ENCODE measurements at regions not wholly inside any gene's neighbourhood (a gene's known extent, or its start where the extent isn't known, plus 50 kb on each side); places are given as distances from the start of the nearest gene placed in this dataset.

GRCh38 chr18:70454704-70455322, 166.0 kb downstream of the SOCS6 start:
- H3K27ac Mint-ChIP-seq: no peak overlapping the region
- no peaks in the 10 kb centered on the region for H3K36me3 Mint-ChIP-seq
- DNase-seq (peak in 6 of 9 donors; percentile 8 to 43 (median 32)), ATAC-seq (peak; percentile 57)
- no peak overlapping the region for H3K4me3 ChIP-seq (ENCODE audit: low read length)
- ChIA-PET CTCF (interaction anchor here (0.7 to 0.8 kb wide), 2 partner anchors 46 to 261 kb away, joined by 3 to 4 read pairs; no protein-coding TSS in a partner anchor), POLR2A (no interaction called here)
- no peak overlapping the region for H3K4me3 Mint-ChIP-seq
- no peaks in the 10 kb centered on the region for H3K36me3 ChIP-seq (ENCODE audit: control insufficient read depth in 2 of 3, insufficient read depth in 3 of 3, low read length in 3 of 3)
- no peaks in the 10 kb centered on the region for H3K9me3 Mint-ChIP-seq
- H3K27me3 Mint-ChIP-seq: peaks cover 0 to 13% (median 3%) of the 10 kb centered on the region in 5 donors
- H3K9me3 ChIP-seq (ENCODE audit: control insufficient read depth in 2 of 3, low read length in 3 of 3): no peaks in the 10 kb centered on the region
- H3K27me3 ChIP-seq (ENCODE audit: control insufficient read depth in 2 of 2, insufficient read depth in 2 of 2, low read length in 2 of 2): no peaks in the 10 kb centered on the region
- no peaks in the 10 kb centered on the region for H3K4me1 Mint-ChIP-seq
- no peak overlapping the region for H3K27ac ChIP-seq (ENCODE audit: low read depth, low read length)
- H3K4me1 ChIP-seq (ENCODE audit: control insufficient read depth in 2 of 2, insufficient read depth in 2 of 2, low read length in 2 of 2): no peaks in the 10 kb centered on the region
- intact Hi-C loops (cut with micrococcal nuclease): loop anchor here (1.0 kb wide), 3 partner anchors 259 to 1608 kb away; no protein-coding TSS in a partner anchor

- ATAC-seq (no peak), DNase-seq (no peak)
- H3K36me3 ChIP-seq (ENCODE audit: control insufficient read depth in 2 of 3, insufficient read depth in 3 of 3, low read length in 3 of 3): no peaks in the 10 kb centered on the region
- peaks cover 0 to 7% (median 4%) of the 10 kb centered on the region in 5 donors for H3K27me3 Mint-ChIP-seq
- ChIA-PET CTCF (interaction anchor here (1.3 kb wide), 1 partner anchor 19 kb away, joined by 3 read pairs; no protein-coding TSS in a partner anchor), POLR2A (no interaction called here)
- no peak overlapping the region for H3K4me3 Mint-ChIP-seq
- no peaks in the 10 kb centered on the region for H3K9me3 Mint-ChIP-seq
- H3K27me3 ChIP-seq (ENCODE audit: control insufficient read depth in 2 of 2, insufficient read depth in 2 of 2, low read length in 2 of 2): no peaks in the 10 kb centered on the region
- no peak overlapping the region for H3K27ac ChIP-seq (ENCODE audit: low read depth, low read length)
- H3K27ac Mint-ChIP-seq: no peak overlapping the region
- H3K4me1 Mint-ChIP-seq: no peaks in the 10 kb centered on the region
- no peak overlapping the region for H3K4me3 ChIP-seq (ENCODE audit: low read length)
- no peaks in the 10 kb centered on the region for H3K4me1 ChIP-seq (ENCODE audit: control insufficient read depth in 2 of 2, insufficient read depth in 2 of 2, low read length in 2 of 2)
- intact Hi-C loops (cut with micrococcal nuclease): no loop called here
- H3K9me3 ChIP-seq (ENCODE audit: control insufficient read depth in 2 of 3, low read length in 3 of 3): no peaks in the 10 kb centered on the region
- no peaks in the 10 kb centered on the region for H3K36me3 Mint-ChIP-seq
Observed at GRCh38 chr18:70453058-70453775, 164.4 kb downstream of the SOCS6 start.

DNA sequence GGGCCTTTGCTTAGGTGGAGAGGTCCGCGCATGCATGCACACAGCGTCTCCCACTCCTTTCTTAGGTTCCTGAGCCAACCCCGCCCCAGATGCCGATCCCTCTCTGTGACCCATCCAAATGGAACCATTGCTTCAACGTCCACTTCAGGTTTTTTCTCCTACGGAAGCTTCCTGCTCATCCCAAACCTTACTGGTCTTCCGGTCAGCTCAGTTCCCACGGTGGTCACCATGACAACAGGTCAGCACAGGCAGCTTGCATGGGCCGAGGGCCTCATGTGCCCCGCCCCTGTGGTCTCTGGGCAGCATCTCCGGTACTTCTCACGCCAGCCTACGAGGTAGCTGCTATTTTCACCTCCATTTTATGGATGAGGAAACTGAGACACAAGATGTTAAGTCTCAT, 163.7 kb downstream of the SOCS6 start:
- Histone ChIP-seq H3K4me1 (ENCODE audit: control insufficient read depth in 2 of 2, insufficient read depth in 2 of 2, low read length in 2 of 2) (no peaks in the 10 kb centered on the region), H3K27ac (ENCODE audit: low read depth, low read length) (no peak overlapping the region), H3K36me3 (ENCODE audit: control insufficient read depth in 2 of 3, insufficient read depth in 3 of 3, low read length in 3 of 3) (no peaks in the 10 kb centered on the region), H3K27me3 (ENCODE audit: control insufficient read depth in 2 of 2, insufficient read depth in 2 of 2, low read length in 2 of 2) (no peaks in the 10 kb centered on the region), H3K9me3 (ENCODE audit: control insufficient read depth in 2 of 3, low read length in 3 of 3) (no peaks in the 10 kb centered on the region), H3K4me3 (ENCODE audit: low read length) (no peak overlapping the region)
- Mint-ChIP-seq H3K4me3 (no peak overlapping the region), H3K27me3 (peaks cover 0 to 7% (median 4%) of the 10 kb centered on the region in 5 donors), H3K9me3 (no peaks in the 10 kb centered on the region), H3K27ac (no peak overlapping the region), H3K36me3 (no peaks in the 10 kb centered on the region), H3K4me1 (no peaks in the 10 kb centered on the region)
- ChIA-PET CTCF (interaction anchor here (1.3 kb wide), 1 partner anchor 19 kb away, joined by 3 read pairs; no protein-coding TSS in a partner anchor), POLR2A (no interaction called here)
- no peak for ATAC-seq
- intact Hi-C loops (cut with micrococcal nuclease): no loop called here
- DNase-seq: no peak

- Mint-ChIP-seq H3K4me3 (no peak overlapping the region), H3K27me3 (peaks cover 0 to 19% (median 4%) of the 10 kb centered on the region in 5 donors), H3K27ac (no peak overlapping the region), H3K36me3 (no peaks in the 10 kb centered on the region), H3K4me1 (no peaks in the 10 kb centered on the region), H3K9me3 (no peaks in the 10 kb centered on the region)
- Histone ChIP-seq H3K4me3 (ENCODE audit: low read length) (no peak overlapping the region), H3K9me3 (ENCODE audit: control insufficient read depth in 2 of 3, low read length in 3 of 3) (no peaks in the 10 kb centered on the region), H3K4me1 (ENCODE audit: control insufficient read depth in 2 of 2, insufficient read depth in 2 of 2, low read length in 2 of 2) (no peaks in the 10 kb centered on the region), H3K36me3 (ENCODE audit: control insufficient read depth in 2 of 3, insufficient read depth in 3 of 3, low read length in 3 of 3) (no peaks in the 10 kb centered on the region), H3K27ac (ENCODE audit: low read depth, low read length) (no peak overlapping the region), H3K27me3 (ENCODE audit: control insufficient read depth in 2 of 2, insufficient read depth in 2 of 2, low read length in 2 of 2) (peaks cover 0 to 5% of the 10 kb centered on the region in 2 donors)
- no peak for ATAC-seq
- ChIA-PET POLR2A (no interaction called here), CTCF (interaction anchor here (0.6 kb wide), 1 partner anchor 17 kb away, joined by 4 read pairs; no protein-coding TSS in a partner anchor)
- intact Hi-C loops (cut with micrococcal nuclease): no loop called here
- no peak for DNase-seq
Observed at GRCh38 chr18:70450426-70451253, 161.8 kb downstream of the SOCS6 start.

GRCh38 chr18:70448588-70448987, 159.7 kb downstream of the SOCS6 start:
- H3K4me1 ChIP-seq (ENCODE audit: control insufficient read depth in 2 of 2, insufficient read depth in 2 of 2, low read length in 2 of 2): no peaks in the 10 kb centered on the region
- Mint-ChIP-seq H3K4me3 (no peak overlapping the region), H3K4me1 (no peaks in the 10 kb centered on the region), H3K27me3 (peaks cover 0 to 19% (median 4%) of the 10 kb centered on the region in 5 donors), H3K9me3 (peaks cover 0 to 9% (median 6%) of the 10 kb centered on the region in 11 donors), H3K27ac (no peak overlapping the region), H3K36me3 (no peaks in the 10 kb centered on the region)
- H3K9me3 ChIP-seq (ENCODE audit: control insufficient read depth in 2 of 3, low read length in 3 of 3): peaks cover 0 to 4% (median 0%) of the 10 kb centered on the region in 3 experiments
- no peaks in the 10 kb centered on the region for H3K36me3 ChIP-seq (ENCODE audit: control insufficient read depth in 2 of 3, insufficient read depth in 3 of 3, low read length in 3 of 3)
- CTCF ChIA-PET: no interaction called here
- intact Hi-C loops (cut with micrococcal nuclease): loop anchor here in 1 of 2 donors (10.0 kb wide), 1 partner anchor 814 kb away; no protein-coding TSS in a partner anchor
- DNase-seq: no peak
- peaks cover 0 to 5% of the 10 kb centered on the region in 2 donors for H3K27me3 ChIP-seq (ENCODE audit: control insufficient read depth in 2 of 2, insufficient read depth in 2 of 2, low read length in 2 of 2)
- H3K4me3 ChIP-seq (ENCODE audit: low read length): no peak overlapping the region
- ATAC-seq: no peak
- H3K27ac ChIP-seq (ENCODE audit: low read depth, low read length): no peak overlapping the region
- POLR2A ChIA-PET: no interaction called here

DNA sequence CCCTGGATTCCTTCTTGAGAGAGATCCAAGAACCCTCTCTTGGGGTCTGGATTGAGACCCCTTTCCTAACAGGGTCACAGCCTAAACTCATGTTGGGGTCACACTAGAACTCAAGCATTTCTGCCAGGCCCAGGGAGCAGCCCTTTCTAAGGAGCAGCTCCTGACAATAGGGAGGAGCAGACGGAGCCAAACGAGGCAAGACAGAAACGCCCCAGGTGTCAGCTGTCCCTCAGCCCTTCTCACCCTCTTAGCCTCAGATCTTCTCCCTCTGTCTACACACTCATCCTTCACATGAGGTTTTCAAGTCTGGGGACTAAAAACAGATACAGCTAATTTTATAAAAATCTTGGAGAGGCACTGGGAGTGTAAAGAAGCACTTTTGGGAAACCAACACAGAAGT, 157.2 kb downstream of the SOCS6 start:
- POLR2A ChIA-PET: no interaction called here
- H3K27me3 ChIP-seq (ENCODE audit: control insufficient read depth in 2 of 2, insufficient read depth in 2 of 2, low read length in 2 of 2): peaks cover 0 to 5% of the 10 kb centered on the region in 2 donors
- no peak overlapping the region for H3K4me3 ChIP-seq (ENCODE audit: low read length)
- H3K36me3 ChIP-seq (ENCODE audit: control insufficient read depth in 2 of 3, insufficient read depth in 3 of 3, low read length in 3 of 3): no peaks in the 10 kb centered on the region
- H3K4me1 ChIP-seq (ENCODE audit: control insufficient read depth in 2 of 2, insufficient read depth in 2 of 2, low read length in 2 of 2): no peaks in the 10 kb centered on the region
- CTCF ChIA-PET: interaction anchor here (1.3 kb wide), 1 partner anchor 11 kb away, joined by 3 read pairs; no protein-coding TSS in a partner anchor
- no peaks in the 10 kb centered on the region for H3K4me1 Mint-ChIP-seq
- peaks cover 0 to 18% (median 7%) of the 10 kb centered on the region in 5 donors for H3K27me3 Mint-ChIP-seq
- no peak overlapping the region for H3K27ac Mint-ChIP-seq
- no peak for ATAC-seq
- no peak for DNase-seq
- intact Hi-C loops (cut with micrococcal nuclease): loop anchor here in 1 of 2 donors (10.0 kb wide), 1 partner anchor 811 kb away; no protein-coding TSS in a partner anchor
- H3K9me3 Mint-ChIP-seq: peaks cover 0 to 28% (median 13%) of the 10 kb centered on the region in 11 donors
- H3K4me3 Mint-ChIP-seq: no peak overlapping the region
- H3K9me3 ChIP-seq (ENCODE audit: control insufficient read depth in 2 of 3, low read length in 3 of 3): peaks cover 0 to 14% (median 0%) of the 10 kb centered on the region in 3 experiments
- H3K27ac ChIP-seq (ENCODE audit: low read depth, low read length): no peak overlapping the region
- peaks cover 1 to 6% (median 3%) of the 10 kb centered on the region in 5 donors for H3K36me3 Mint-ChIP-seq

All from naive thymus-derived CD4-positive, alpha-beta T cell (primary cell).